Iris pigment epithelial cell (primary cell): ENCODE measurements at regions not wholly inside any gene's neighbourhood (a gene's known extent, or its start where the extent isn't known, plus 50 kb on each side); places are given as distances from the start of the nearest gene placed in this dataset.

ENCODE experiments used
- DNase-seq: peaks from one replicate; pipeline ENCODE4 v3.0.0-alpha.2; 2011; ENCODE audit warnings: low read depth

DNA sequence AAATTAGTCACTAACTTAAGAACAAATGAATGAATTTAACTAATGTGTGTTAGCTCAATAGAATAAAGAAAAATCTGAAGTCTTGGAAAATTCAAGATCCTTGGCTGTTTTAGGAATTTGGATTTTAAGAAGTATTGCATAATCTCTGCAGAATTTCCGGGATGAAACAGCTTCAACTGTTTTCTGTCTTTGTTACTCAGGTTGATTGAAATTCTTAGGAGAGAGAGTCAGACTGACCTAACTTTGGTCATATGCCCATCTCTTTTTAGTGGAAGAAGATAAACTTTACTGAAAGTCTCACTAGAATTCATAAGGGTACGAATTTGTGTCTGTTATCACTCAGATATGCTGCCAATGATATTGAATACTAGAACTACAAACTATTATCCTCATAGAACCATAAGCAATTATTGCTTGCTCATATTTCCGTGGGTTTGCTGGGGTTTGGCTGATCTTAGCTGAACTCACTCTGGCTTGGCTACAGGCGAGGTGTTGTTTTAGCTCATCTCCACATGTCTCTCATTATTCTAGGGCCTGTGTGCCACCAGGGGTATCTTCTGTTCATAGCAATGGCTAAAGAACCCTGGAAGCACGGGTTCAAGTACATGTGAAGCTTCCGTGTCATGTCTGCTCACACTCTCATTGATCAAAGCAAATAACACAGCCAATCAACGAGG is 257.4 kb upstream of the NOVA1 start:
- peak; percentile 31 for DNase-seq

DNA sequence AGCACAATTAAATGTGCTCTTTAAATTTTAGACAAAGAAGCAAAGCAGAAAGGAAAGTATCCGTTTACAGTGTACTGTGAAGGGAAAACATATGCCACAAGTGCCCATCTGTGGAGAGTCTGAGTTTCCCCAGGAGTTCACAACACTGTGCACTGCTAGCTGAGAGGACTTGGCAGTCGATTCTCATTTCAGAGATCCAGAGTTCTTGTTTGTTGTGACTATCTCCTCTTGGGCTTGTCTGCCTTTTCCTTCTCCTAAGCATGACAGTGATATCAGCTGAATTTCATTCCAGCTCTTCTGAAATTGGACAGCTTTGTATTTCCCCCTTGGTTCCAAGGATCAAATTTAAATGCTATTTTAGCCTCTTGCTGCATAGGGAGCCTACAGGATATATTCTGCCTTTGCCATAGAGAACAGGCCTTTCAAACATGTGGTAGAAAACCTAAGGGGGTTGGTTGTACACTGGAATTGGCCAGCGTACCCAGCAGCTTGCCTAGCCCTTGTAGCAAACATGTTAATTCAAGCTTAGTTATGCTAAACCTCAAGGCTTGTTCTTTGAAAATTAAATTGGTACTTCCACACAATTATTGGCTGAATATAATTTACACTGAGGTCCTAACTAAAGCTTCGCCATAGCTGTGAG is 259.2 kb upstream of the NOVA1 start:
- DNase-seq, result no peak

DNA sequence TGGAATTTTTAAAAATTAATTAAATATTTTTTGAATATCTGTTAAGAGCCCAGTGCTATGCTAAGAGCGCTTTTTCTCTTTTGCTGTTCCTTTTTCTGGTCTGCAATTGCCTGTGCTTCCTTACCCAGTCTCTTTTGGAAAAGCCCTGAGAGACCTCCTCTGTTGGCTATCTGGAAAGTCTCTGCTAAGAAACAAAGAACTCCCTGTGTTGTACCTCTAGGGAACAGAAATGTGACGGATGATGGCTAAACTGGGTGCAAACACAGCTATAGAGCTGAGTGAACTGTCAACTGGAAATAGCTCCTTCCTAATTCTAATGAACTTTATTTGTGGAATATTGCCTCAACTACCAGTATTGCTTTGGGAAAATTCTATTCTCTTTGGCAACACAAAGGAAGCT is 261.6 kb upstream of the NOVA1 start:
- no peak for DNase-seq

DNA sequence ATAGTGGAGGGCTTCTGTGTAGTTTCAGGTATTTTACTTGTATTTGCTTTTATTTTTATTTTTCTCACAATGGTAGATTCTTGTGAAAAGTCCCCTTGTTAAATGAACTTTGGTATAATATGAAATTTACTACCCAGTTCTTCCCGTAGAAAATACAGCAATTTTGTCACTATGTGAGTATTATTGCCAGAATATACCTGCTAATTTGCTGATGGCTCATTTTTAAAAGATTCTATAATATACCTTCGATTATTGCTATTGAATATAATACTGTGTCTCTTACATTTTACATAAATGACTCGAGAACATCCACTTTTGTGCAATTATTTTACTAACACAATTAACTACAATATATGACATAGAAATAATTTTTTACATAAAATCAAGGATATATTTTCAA is 262.3 kb upstream of the NOVA1 start:
- no peak for DNase-seq

GRCh38 chr14:26863736-26864135 is 265.9 kb upstream of the NOVA1 start:
- DNase-seq, result peak; percentile 74

- no peak for DNase-seq
These were observed 268.9 kb upstream of the NOVA1 start for GRCh38 chr14:26866721-26867120.

GRCh38 chr14:26867171-26867757 is 269.4 kb upstream of the NOVA1 start:
- DNase-seq, result no peak

- no peak for DNase-seq
These were observed 272.3 kb upstream of the NOVA1 start for GRCh38 chr14:26870096-26870495.

GRCh38 chr14:26870722-26871617 is 273.1 kb upstream of the NOVA1 start:
- DNase-seq, result no peak

DNA sequence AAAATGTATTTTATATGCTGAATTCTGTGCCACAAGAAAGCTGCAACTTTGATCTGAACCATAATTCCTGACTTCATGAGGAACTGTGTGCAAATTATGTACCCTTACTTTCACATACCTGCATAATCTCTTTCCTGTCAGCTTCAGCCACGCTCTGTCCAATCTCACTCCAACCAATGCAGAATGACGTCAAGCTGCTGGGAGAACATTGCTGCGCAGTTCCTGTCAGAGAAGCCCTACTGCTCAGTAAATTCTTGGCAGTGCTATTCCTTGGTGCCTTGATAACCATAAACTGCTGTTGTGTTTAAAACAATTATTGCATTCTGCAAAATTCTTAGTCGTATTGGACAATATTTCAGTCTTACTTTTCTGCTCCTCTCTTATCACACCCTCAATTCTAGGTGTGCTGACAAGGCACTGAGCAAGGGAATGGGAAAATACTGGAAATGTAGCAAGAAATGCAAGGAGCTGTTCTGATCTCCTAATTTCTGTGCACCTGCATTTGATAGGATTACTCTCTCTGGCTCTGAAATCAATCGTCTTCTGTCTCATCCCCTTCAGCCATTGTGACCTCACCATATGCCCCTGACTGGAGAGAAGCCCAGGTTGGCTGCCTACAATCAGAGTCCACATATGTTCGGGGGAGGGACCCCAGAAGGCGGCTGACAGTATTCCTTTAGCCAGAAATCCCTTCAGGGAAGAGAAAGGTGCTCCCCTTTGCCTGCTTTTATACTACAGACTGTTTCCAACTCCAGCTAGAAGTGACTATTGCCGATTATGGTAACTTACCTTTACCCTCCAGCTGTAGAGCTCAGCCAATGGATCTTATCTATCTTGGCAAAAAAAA is 274.9 kb upstream of the NOVA1 start:
- DNase-seq, result no peak

GRCh38 chr14:26873362-26873960 is 275.6 kb upstream of the NOVA1 start:
- DNase-seq, result no peak

DNA sequence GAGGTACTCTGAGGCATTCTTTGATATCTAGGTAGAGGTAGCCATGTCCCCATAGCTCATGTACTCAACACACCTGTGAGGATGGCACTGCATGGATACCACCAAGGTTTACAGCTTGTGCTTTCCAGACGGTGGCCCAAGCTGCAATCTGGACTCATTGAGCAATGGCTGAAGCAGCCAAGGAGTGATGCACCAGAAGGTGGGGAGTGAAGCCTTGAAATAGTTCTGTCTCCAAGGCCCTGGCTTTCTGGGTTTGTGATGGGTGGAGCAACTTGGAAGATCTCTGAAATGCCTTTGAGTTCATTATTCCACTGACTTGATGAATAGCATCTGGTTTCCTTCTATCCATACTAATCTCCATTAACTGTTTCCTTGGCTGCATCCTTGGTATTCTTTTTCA is 290.0 kb upstream of the NOVA1 start:
- DNase-seq, result no peak

GRCh38 chr14:26888592-26888991 is 290.8 kb upstream of the NOVA1 start:
- DNase-seq, result no peak

DNA sequence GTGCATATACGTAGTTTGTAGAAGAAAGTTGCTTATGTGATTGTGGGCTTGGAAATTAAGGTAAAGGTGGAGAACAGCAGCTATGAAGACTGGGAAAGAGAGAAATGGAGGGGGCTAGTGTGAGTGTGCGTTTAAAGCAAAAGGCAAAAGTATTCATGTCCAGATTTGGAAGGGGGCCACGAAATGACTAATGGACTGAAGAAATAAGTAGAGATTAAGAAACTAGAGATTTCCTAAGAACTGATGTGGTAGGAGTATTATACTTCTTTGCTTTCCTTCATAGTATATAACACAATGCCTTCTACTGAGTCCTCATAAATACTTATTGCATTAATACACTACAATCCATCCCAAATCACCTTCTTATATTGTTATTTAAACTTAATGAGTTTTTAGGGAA is 298.6 kb upstream of the NOVA1 start:
- DNase-seq, result peak; percentile 89

DNA sequence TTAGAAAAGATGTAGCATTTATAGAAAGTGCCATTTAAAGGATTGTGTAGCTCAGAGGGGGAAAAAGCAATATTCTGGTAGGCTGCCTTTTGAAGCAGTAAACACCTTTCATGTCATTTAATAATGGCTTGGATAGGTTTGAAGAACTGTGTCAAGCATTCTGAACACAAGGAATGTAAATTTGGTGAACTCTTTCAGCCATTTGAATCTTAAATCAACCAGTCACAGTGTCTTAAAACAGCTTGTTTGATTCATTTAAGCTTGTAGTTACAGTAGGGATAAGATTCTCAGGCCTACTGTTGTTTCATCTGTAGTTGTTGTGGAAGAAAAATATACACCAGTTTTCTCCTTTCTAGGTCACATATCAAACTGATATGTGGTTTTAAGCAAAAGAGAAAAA is 299.4 kb upstream of the NOVA1 start:
- DNase-seq, result no peak

GRCh38 chr14:26905229-26905628 is 307.4 kb upstream of the NOVA1 start:
- DNase-seq, result no peak

DNA sequence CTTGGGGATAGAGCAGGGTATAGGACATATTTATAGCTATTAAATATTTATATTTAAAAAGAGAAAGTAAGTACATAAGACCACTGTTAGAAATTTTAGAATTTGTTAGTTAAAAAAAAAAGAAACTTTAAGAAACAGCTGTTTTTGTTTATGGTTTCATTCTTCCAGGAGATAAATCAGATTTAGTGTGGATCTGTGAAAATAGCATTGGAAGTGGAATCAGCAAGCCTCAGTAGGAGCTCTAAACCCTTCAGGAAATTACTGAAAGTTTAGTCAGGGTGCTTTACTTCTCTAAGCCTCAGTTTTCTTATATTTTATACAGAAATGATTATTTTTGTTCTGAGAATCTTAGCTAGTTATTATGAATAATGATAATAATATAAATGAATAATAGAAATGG is 316.0 kb upstream of the NOVA1 start:
- DNase-seq, result no peak

GRCh38 chr14:26917086-26917485 is 319.3 kb upstream of the NOVA1 start:
- peak; percentile 50 for DNase-seq

GRCh38 chr14:26925876-26926584 is 328.2 kb upstream of the NOVA1 start:
- DNase-seq, result peak; percentile 45

DNA sequence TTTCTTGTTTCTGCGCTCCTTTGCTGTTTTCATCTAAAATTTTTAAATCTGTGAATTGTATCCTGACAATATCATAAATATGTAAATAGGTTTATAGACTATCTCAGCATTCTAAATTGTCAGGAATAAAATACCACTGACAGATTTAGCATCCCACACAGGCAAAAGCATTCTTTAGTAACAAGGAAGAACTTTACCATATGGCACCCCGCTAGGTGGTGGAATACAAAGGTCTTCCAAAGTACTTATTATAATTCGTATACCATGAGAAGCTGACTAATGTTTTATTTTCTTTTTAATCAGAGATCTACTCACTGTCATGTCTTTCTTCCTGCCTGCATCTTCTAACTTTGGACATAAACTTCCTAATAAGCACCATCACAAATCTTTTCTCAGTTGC is 328.8 kb upstream of the NOVA1 start:
- no peak for DNase-seq

- no peak for DNase-seq
These were observed 330.2 kb upstream of the NOVA1 start for GRCh38 chr14:26928019-26928418.
